NCI-H1694 (cell line): ENCODE measurements at regions not wholly inside any gene's neighbourhood (a gene's known extent, or its start where the extent isn't known, plus 50 kb on each side); places are given as distances from the start of the nearest gene placed in this dataset.
"Not testable (repeated sequence)": the region's sequence is repeated elsewhere in the genome, so short reads cannot be mapped to it uniquely, and the experiment has no call there.

Experiments
- DNase-seq: peaks from one replicate; lab custom pipeline; 2025; lab: John Stamatoyannopoulos, UW

- DNase-seq = no peak
Observed at GRCh38 chr7:50920031-50920635, 137.4 kb upstream of the GRB10 start.

- no peak for DNase-seq
Observed at GRCh38 chr7:50915621-50916020, 132.9 kb upstream of the GRB10 start.

- DNase-seq = no peak
Observed at GRCh38 chr7:50914460-50914859, 131.8 kb upstream of the GRB10 start.

GRCh38 chr7:50908628-50909290 is 126.1 kb upstream of the GRB10 start:
- no peak for DNase-seq

GRCh38 chr7:50898604-50899477 is 116.1 kb upstream of the GRB10 start:
- DNase-seq = not testable (repeated sequence)

GRCh38 chr7:50887061-50887460 is 104.4 kb upstream of the GRB10 start:
- DNase-seq = not testable (repeated sequence)

GRCh38 chr7:50872437-50872836 is 89.7 kb upstream of the GRB10 start:
- DNase-seq = no peak

GRCh38 chr7:50869108-50869725 is 86.5 kb upstream of the GRB10 start:
- no peak for DNase-seq

- DNase-seq = no peak
Observed at GRCh38 chr7:50868426-50869100, 85.9 kb upstream of the GRB10 start.

- DNase-seq = no peak
Observed at GRCh38 chr7:50867034-50867356, 84.3 kb upstream of the GRB10 start.

- no peak for DNase-seq
Observed at GRCh38 chr7:50866343-50867033, 83.8 kb upstream of the GRB10 start.

- DNase-seq = no peak
Observed at GRCh38 chr7:50865450-50865849, 82.8 kb upstream of the GRB10 start.

GRCh38 chr7:50864694-50865093 is 82.0 kb upstream of the GRB10 start:
- no peak for DNase-seq

- DNase-seq = no peak
Observed at GRCh38 chr7:50863053-50863452, 80.4 kb upstream of the GRB10 start.

GRCh38 chr7:50862302-50862701 is 79.6 kb upstream of the GRB10 start:
- DNase-seq = no peak

- DNase-seq = no peak
Observed at GRCh38 chr7:50860598-50860997, 77.9 kb upstream of the GRB10 start.

GRCh38 chr7:50860174-50860573 is 77.5 kb upstream of the GRB10 start:
- DNase-seq = no peak

GRCh38 chr7:50858528-50859245 is 76.0 kb upstream of the GRB10 start:
- DNase-seq = no peak

- peak; percentile 86 for DNase-seq
Observed at GRCh38 chr7:50857804-50858489, 75.3 kb upstream of the GRB10 start.

- no peak for DNase-seq
Observed at GRCh38 chr7:50856806-50857205, 74.1 kb upstream of the GRB10 start.
